OCI-LY1 (cell line): ENCODE measurements at regions not wholly inside any gene's neighbourhood (a gene's known extent, or its start where the extent isn't known, plus 50 kb on each side); places are given as distances from the start of the nearest gene placed in this dataset.

Experiments
- H2AFZ ChIP-seq: fragments of 200-600 bp; sonication (generic), shearing (Covaris generic); 2 replicates; pipeline ENCODE4 v1.6.0; 2014; ENCODE audit warnings: antibody characterized with exemption, mild to moderate bottlenecking, low read length
- H3F3A ChIP-seq: fragments of 200-600 bp; sonication (generic), shearing (Covaris generic); 2 replicates; pipeline ENCODE4 v1.6.0; 2014; ENCODE audit warnings: mild to moderate bottlenecking, antibody characterized with exemption, low read length, moderate library complexity; ENCODE audit not compliant: insufficient read depth
- H3K27ac ChIP-seq: fragments of 200-600 bp; sonication (generic); 2 replicates; pipeline ENCODE4 v1.5.1; 2014; ENCODE audit warnings: low read length, mixed run types, mild to moderate bottlenecking, low read depth; ENCODE audit not compliant: poor library complexity, severe bottlenecking
- H3K27me3 ChIP-seq: fragments of 200-600 bp; sonication (generic); 2 replicates; pipeline ENCODE4 v1.6.0; 2014; ENCODE audit warnings: antibody characterized with exemption, mild to moderate bottlenecking, low read length, moderate library complexity; ENCODE audit not compliant: insufficient read depth
- H3K36me3 ChIP-seq: fragments of 200-600 bp; sonication (generic); 2 replicates; pipeline ENCODE4 v1.6.1; 2014; ENCODE audit warnings: mild to moderate bottlenecking, antibody characterized with exemption, low read length, moderate library complexity, mixed read lengths; ENCODE audit not compliant: insufficient read depth
- H3K4me1 ChIP-seq: fragments of 200-600 bp; sonication (generic); 2 replicates; pipeline ENCODE4 v1.5.1; 2014; ENCODE audit warnings: mild to moderate bottlenecking, low read length, moderate library complexity; ENCODE audit not compliant: insufficient read depth, severe bottlenecking
- H3K4me2 ChIP-seq: fragments of 200-600 bp; sonication (generic), shearing (Covaris generic); 2 replicates; pipeline ENCODE4 v1.6.1; 2014; ENCODE audit warnings: low read length
- H3K4me3 ChIP-seq: fragments of 200-600 bp; sonication (generic); 2 replicates; pipeline ENCODE4 v1.5.1; 2014; ENCODE audit warnings: low read length, low read depth, mild to moderate bottlenecking, mixed read lengths; ENCODE audit not compliant: poor library complexity, severe bottlenecking
- H3K79me2 ChIP-seq: fragments of 200-600 bp; shearing (Covaris generic); 2 replicates; pipeline ENCODE4 v1.6.1; 2016; ENCODE audit warnings: mixed run types, low read length, mixed read lengths; ENCODE audit not compliant: insufficient read depth
- H3K9ac ChIP-seq: fragments of 200-600 bp; sonication (generic), shearing (Covaris generic); 2 replicates; pipeline ENCODE4 v1.6.1; 2014; ENCODE audit warnings: mild to moderate bottlenecking, low read length, mixed read lengths
- H3K9me2 ChIP-seq: fragments of 200-600 bp; sonication (generic), shearing (Covaris generic); 2 replicates; pipeline ENCODE4 v1.6.1; 2014; ENCODE audit warnings: low read depth, mild to moderate bottlenecking, low read length, mixed read lengths
- H3K9me3 ChIP-seq: fragments of 200-600 bp; shearing (Covaris generic); 2 replicates; pipeline ENCODE4 v1.6.1; 2014; ENCODE audit warnings: low read length, mixed read lengths
- H4K20me1 ChIP-seq: fragments of 200-600 bp; sonication (generic), shearing (Covaris generic); 2 replicates; pipeline ENCODE4 v1.6.0; 2016; ENCODE audit warnings: mild to moderate bottlenecking, low read length; ENCODE audit not compliant: insufficient read depth
- EZH2 ChIP-seq: fragments of 200-600 bp; sonication (generic), shearing (Covaris generic); IDR thresholded peaks from 2 replicates; pipeline ENCODE4 v1.8.0; 2017; ENCODE audit warnings: borderline replicate concordance, mixed run types, mild to moderate bottlenecking, antibody characterized with exemption, low read length, moderate library complexity, mixed read lengths
- TF ChIP-seq, protein P1 (sequence below): fragments of 200-600 bp; sonication (generic), shearing (Covaris generic); IDR thresholded peaks from 2 replicates; pipeline ENCODE4 v1.5.1; 2017; ENCODE audit warnings: mild to moderate bottlenecking, antibody characterized with exemption, low read length, moderate library complexity, mixed read lengths

DNA sequence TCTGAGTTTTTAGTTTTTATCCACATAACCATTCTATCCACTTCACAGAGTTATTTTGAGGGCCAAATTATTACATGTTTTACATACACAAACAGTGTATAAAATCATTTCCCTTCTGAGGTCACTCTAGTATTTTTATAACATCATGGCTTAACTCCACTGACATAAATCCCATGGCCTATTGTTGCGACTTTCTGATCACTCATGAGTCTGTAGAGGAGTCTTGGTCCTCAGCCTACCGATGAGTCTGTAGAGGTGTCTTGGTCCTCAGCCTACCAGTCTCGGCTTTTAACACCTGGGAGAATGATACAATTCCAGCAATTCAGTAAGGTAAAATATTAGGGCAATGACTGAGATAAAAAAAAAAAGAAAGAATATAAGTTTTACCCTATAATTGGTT is 483.7 kb downstream of the USP25 start:
- TF ChIP-seq, protein P1, sequence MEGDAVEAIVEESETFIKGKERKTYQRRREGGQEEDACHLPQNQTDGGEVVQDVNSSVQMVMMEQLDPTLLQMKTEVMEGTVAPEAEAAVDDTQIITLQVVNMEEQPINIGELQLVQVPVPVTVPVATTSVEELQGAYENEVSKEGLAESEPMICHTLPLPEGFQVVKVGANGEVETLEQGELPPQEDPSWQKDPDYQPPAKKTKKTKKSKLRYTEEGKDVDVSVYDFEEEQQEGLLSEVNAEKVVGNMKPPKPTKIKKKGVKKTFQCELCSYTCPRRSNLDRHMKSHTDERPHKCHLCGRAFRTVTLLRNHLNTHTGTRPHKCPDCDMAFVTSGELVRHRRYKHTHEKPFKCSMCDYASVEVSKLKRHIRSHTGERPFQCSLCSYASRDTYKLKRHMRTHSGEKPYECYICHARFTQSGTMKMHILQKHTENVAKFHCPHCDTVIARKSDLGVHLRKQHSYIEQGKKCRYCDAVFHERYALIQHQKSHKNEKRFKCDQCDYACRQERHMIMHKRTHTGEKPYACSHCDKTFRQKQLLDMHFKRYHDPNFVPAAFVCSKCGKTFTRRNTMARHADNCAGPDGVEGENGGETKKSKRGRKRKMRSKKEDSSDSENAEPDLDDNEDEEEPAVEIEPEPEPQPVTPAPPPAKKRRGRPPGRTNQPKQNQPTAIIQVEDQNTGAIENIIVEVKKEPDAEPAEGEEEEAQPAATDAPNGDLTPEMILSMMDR: no peak
- TF ChIP-seq EZH2: no peak
- no peaks in the 10 kb centered on the region for H4K20me1 ChIP-seq
- H3K4me1 ChIP-seq: no peaks in the 10 kb centered on the region
- no peaks in the 10 kb centered on the region for H3K36me3 ChIP-seq
- H3K9me3 ChIP-seq: no peaks in the 10 kb centered on the region
- no peak overlapping the region for H3K4me3 ChIP-seq
- no peak overlapping the region for H3K9ac ChIP-seq
- H3K9me2 ChIP-seq: no peaks in the 10 kb centered on the region
- no peaks in the 10 kb centered on the region for H3K27me3 ChIP-seq
- no peaks in the 10 kb centered on the region for H3K79me2 ChIP-seq
- no peaks in the 10 kb centered on the region for H3F3A ChIP-seq
- no peak overlapping the region for H3K4me2 ChIP-seq
- no peak overlapping the region for H3K27ac ChIP-seq
- H2AFZ ChIP-seq: no peak overlapping the region

DNA sequence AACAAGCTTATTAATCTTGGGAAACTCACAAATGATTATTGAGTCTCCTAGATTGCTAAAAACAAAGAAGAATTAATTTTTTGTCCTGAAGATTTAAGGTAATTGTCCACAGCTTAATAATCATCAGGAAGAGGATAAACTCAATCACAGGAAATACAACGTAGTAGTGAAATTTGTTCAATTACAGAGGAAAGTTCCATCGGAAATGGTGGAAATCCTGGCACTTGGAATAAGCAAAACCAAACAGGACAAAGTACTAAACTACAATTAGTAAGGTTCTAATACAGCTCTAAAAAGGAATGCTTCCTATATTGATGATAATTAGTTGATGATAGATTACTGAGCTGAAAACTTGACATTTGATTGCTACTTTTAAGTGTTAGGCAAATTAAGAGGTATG is 485.4 kb downstream of the USP25 start:
- Histone ChIP-seq H3K9ac (no peak overlapping the region), H3K4me3 (no peak overlapping the region), H3F3A (no peaks in the 10 kb centered on the region), H3K4me1 (no peaks in the 10 kb centered on the region), H3K9me3 (no peaks in the 10 kb centered on the region), H3K9me2 (no peaks in the 10 kb centered on the region), H3K79me2 (no peaks in the 10 kb centered on the region), H3K27ac (no peak overlapping the region), H3K27me3 (no peaks in the 10 kb centered on the region), H3K4me2 (no peak overlapping the region), H3K36me3 (no peaks in the 10 kb centered on the region), H4K20me1 (no peaks in the 10 kb centered on the region), H2AFZ (no peak overlapping the region)
- no peak for TF ChIP-seq EZH2
- TF ChIP-seq, protein P1: no peak

DNA sequence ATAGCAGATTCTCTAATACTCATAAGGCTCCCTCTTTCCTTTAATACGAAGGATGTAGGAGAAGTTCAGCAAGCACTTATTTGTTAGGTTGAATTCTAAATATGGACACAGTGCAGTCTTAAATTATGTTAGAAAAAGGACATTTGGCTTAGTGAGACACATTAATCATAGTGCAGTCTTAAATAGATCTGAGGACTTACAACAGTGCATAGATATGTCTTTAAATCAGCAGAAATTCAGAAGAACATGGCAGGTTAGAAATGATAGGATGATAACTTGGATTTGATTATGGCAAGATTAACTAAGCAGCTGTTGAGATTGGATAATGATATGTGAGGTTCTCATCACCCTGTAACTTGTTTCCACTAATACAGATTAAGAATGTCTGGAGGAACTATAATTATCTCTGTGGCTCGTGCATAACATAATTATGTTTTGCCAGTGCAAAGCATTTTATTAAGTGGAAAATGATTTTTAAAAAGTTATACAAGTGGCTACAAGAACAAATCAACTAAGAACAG is 485.9 kb downstream of the USP25 start:
- Histone ChIP-seq H3K9ac (no peak overlapping the region), H3K4me2 (no peak overlapping the region), H3K36me3 (no peaks in the 10 kb centered on the region), H3F3A (no peaks in the 10 kb centered on the region), H3K27ac (no peak overlapping the region), H3K27me3 (no peaks in the 10 kb centered on the region), H3K4me1 (no peaks in the 10 kb centered on the region), H4K20me1 (no peaks in the 10 kb centered on the region), H3K9me2 (no peaks in the 10 kb centered on the region), H3K9me3 (no peaks in the 10 kb centered on the region), H2AFZ (no peak overlapping the region), H3K4me3 (no peak overlapping the region), H3K79me2 (no peaks in the 10 kb centered on the region)
- TF ChIP-seq, protein P1: no peak
- TF ChIP-seq EZH2: no peak
